ENCODE measurements at regions not wholly inside any gene's neighbourhood (a gene's known extent, or its start where the extent isn't known, plus 50 kb on each side); places are given as distances from the start of the nearest gene placed in this dataset.

DNA sequence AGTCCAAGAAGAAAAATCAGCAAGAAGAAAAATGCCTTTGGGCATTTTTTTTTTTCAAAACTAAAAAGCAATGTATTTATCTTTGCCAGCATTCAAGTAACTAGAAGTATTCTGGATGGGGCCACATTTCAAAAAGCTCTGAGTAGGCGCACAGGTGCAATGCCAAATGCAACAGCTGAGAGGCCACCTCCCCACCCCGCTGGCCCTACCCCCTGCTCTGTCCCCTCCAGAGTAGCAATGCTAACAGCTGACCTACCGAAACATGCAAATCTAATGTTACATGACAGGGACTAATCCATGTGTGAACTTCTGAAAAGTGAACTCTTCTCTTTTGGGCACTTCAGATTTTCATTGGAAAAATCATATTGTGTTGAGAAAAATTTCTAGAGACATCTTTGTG, 153.7 kb upstream of the SLC38A2 start:
- H3K9ac ChIP-seq (ENCODE audit: low read length) = no peak overlapping the region
- no peak overlapping the region for H2AFZ ChIP-seq (ENCODE audit: low read depth, low read length, poor library complexity, severe bottlenecking)
- ATAC-seq (no peak), DNase-seq (ENCODE audit: low read depth, low spot score) (no peak)
- H3K4me2 ChIP-seq (ENCODE audit: low read length) = no peak overlapping the region
- intact Hi-C loops (cut with micrococcal nuclease) = no loop called here
- RAD21 ChIA-PET (ENCODE audit: low non-redundant PET in 1 of 2, low total read pairs in 2 of 2, uncharacterized antibody in 2 of 2, unreplicated experiment in 2 of 2) = no interaction called here
- BruUV-seq (replicated peaks) = no TSS peak
- CTCF ChIA-PET = no interaction called here
- H3K36me3 ChIP-seq (ENCODE audit: control insufficient read depth in 1 of 2, insufficient read depth in 2 of 2, low read length in 2 of 2) = no peaks in the 10 kb centered on the region
- no peak overlapping the region for H3K4me3 ChIP-seq (replicated peaks in 1 of 2; ENCODE audit: low read depth in 1 of 2, low read length in 2 of 2)
- H3K4me1 ChIP-seq (ENCODE audit: control insufficient read depth in 1 of 2, insufficient read depth in 2 of 2, low read length in 2 of 2) = peaks cover 48 to 49% of the 10 kb centered on the region in 2 experiments
- H4K20me1 ChIP-seq (ENCODE audit: insufficient read depth) = no peaks in the 10 kb centered on the region
- POLR2A ChIA-PET = no interaction called here
- no peaks in the 10 kb centered on the region for H3K9me3 ChIP-seq (ENCODE audit: control insufficient read depth in 1 of 2, insufficient read depth in 1 of 2, low read depth in 1 of 2, low read length in 2 of 2)
- no peaks in the 10 kb centered on the region for H3K9me2 ChIP-seq (ENCODE audit: insufficient read depth)
- H3K27ac ChIP-seq (ENCODE audit: low read depth, low read length) = no peak overlapping the region
- no peak for TF ChIP-seq JUND (IDR thresholded peaks at IDR 0.05)
- TF ChIP-seq, protein P1, sequence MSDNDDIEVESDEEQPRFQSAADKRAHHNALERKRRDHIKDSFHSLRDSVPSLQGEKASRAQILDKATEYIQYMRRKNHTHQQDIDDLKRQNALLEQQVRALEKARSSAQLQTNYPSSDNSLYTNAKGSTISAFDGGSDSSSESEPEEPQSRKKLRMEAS (IDR thresholded peaks at IDR 0.05) = no peak
- TF ChIP-seq, protein P2, sequence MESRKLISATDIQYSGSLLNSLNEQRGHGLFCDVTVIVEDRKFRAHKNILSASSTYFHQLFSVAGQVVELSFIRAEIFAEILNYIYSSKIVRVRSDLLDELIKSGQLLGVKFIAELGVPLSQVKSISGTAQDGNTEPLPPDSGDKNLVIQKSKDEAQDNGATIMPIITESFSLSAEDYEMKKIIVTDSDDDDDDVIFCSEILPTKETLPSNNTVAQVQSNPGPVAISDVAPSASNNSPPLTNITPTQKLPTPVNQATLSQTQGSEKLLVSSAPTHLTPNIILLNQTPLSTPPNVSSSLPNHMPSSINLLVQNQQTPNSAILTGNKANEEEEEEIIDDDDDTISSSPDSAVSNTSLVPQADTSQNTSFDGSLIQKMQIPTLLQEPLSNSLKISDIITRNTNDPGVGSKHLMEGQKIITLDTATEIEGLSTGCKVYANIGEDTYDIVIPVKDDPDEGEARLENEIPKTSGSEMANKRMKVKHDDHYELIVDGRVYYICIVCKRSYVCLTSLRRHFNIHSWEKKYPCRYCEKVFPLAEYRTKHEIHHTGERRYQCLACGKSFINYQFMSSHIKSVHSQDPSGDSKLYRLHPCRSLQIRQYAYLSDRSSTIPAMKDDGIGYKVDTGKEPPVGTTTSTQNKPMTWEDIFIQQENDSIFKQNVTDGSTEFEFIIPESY (IDR thresholded peaks at IDR 0.05; ENCODE audit: extremely low read depth, insufficient replicate concordance, low read length) = no peak
- no peak for TF ChIP-seq POLR2AphosphoS5 (IDR thresholded peaks at IDR 0.05; ENCODE audit: low read depth, low read length)
- H3K27me3 ChIP-seq (ENCODE audit: insufficient read depth, low read length) = no peaks in the 10 kb centered on the region
- 0 out of 2 replicates have a peak, but pooled peaks cover 3% of the 10 kb centered on the region for H3K79me2 ChIP-seq (ENCODE audit: insufficient read depth, low read length)

DNA sequence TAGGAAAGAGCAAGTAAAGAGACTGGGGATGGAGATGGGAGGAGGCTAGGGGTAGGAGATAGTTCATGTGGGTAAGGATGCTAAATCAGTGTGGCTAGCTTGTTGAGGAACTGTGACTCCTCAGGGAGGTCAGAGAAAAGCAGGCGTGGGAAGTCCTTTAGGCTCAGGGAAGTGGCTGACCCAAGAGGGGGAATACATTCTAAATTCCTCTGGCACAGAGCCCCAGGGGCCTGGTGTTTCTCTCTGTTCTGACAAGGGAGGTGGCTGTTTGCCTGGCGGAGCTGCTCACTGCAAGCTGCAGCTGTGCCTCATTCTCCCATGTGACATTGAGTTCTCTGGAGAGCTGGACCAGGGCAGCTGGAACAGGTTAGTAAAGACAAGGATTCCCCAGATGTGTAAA, 152.2 kb upstream of the SLC38A2 start:
- Histone ChIP-seq H3K4me2 (ENCODE audit: low read length) (peak overlapping the region; percentile 73), H3K27me3 (ENCODE audit: insufficient read depth, low read length) (no peaks in the 10 kb centered on the region), H3K36me3 (ENCODE audit: control insufficient read depth in 1 of 2, insufficient read depth in 2 of 2, low read length in 2 of 2) (no peaks in the 10 kb centered on the region), H4K20me1 (ENCODE audit: insufficient read depth) (no peaks in the 10 kb centered on the region), H3K79me2 (ENCODE audit: insufficient read depth, low read length) (0 out of 2 replicates have a peak, but pooled peaks cover 3% of the 10 kb centered on the region), H3K9me2 (ENCODE audit: insufficient read depth) (no peaks in the 10 kb centered on the region), H3K9me3 (ENCODE audit: control insufficient read depth in 1 of 2, insufficient read depth in 1 of 2, low read depth in 1 of 2, low read length in 2 of 2) (no peaks in the 10 kb centered on the region), H3K9ac (ENCODE audit: low read length) (no peak overlapping the region), H2AFZ (ENCODE audit: low read depth, low read length, poor library complexity, severe bottlenecking) (no peak overlapping the region), H3K4me1 (ENCODE audit: control insufficient read depth in 1 of 2, insufficient read depth in 2 of 2, low read length in 2 of 2) (peaks cover 38 to 50% of the 10 kb centered on the region in 2 experiments), H3K4me3 (replicated peaks in 1 of 2; ENCODE audit: low read depth in 1 of 2, low read length in 2 of 2) (no peak overlapping the region), H3K27ac (ENCODE audit: low read depth, low read length) (peak overlapping the region; percentile 48)
- DNase-seq (ENCODE audit: low read depth, low spot score) = no peak
- intact Hi-C loops (cut with micrococcal nuclease) = no loop called here
- no peak for ATAC-seq
- BruUV-seq (replicated peaks) = TSS peak; percentile 30
- POLR2A ChIA-PET = interaction anchor here (0.9 to 2.1 kb wide), 10 partner anchors 8 to 144 kb away, joined by 3 to 11 read pairs (median 3); no protein-coding TSS in a partner anchor
- RAD21 ChIA-PET (ENCODE audit: low non-redundant PET in 1 of 2, low total read pairs in 2 of 2, uncharacterized antibody in 2 of 2, unreplicated experiment in 2 of 2) = interaction anchor here in 1 of 2 experiments (1.4 kb wide), 1 partner anchor 139 kb away, joined by 4 read pairs; no protein-coding TSS in a partner anchor
- TF ChIP-seq, protein P2 (IDR thresholded peaks at IDR 0.05; ENCODE audit: extremely low read depth, insufficient replicate concordance, low read length) = no peak
- TF ChIP-seq, protein P3, sequence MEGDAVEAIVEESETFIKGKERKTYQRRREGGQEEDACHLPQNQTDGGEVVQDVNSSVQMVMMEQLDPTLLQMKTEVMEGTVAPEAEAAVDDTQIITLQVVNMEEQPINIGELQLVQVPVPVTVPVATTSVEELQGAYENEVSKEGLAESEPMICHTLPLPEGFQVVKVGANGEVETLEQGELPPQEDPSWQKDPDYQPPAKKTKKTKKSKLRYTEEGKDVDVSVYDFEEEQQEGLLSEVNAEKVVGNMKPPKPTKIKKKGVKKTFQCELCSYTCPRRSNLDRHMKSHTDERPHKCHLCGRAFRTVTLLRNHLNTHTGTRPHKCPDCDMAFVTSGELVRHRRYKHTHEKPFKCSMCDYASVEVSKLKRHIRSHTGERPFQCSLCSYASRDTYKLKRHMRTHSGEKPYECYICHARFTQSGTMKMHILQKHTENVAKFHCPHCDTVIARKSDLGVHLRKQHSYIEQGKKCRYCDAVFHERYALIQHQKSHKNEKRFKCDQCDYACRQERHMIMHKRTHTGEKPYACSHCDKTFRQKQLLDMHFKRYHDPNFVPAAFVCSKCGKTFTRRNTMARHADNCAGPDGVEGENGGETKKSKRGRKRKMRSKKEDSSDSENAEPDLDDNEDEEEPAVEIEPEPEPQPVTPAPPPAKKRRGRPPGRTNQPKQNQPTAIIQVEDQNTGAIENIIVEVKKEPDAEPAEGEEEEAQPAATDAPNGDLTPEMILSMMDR (IDR thresholded peaks at IDR 0.05 in 2 of 3, conservative IDR thresholded peaks at IDR 0.05 in 1 of 3; ENCODE audit: borderline replicate concordance in 1 of 3, insufficient read depth in 1 of 3, low read depth in 2 of 3, low read length in 2 of 3) = no peak
- TF ChIP-seq YY1 (IDR thresholded peaks at IDR 0.05; ENCODE audit: extremely low read depth, insufficient replicate concordance, low read depth, low read length) = no peak
- TF ChIP-seq POLR2A (IDR thresholded peaks at IDR 0.05; ENCODE audit: borderline replicate concordance, extremely low read depth, insufficient read depth, insufficient read length) = no peak
- TF ChIP-seq, protein P4, sequence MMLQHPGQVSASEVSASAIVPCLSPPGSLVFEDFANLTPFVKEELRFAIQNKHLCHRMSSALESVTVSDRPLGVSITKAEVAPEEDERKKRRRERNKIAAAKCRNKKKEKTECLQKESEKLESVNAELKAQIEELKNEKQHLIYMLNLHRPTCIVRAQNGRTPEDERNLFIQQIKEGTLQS (IDR thresholded peaks at IDR 0.05) = no peak
- TF ChIP-seq EZH2 (IDR thresholded peaks at IDR 0.05) = no peak
- TF ChIP-seq ELF1 (IDR thresholded peaks at IDR 0.05; ENCODE audit: borderline replicate concordance, low read depth) = no peak
- CTCF ChIA-PET = interaction anchor here (1.3 kb wide), 1 partner anchor 137 kb away, joined by 4 read pairs; no protein-coding TSS in a partner anchor

Data from HCT116 (cell line).